Large intestine (tissue), 3 donors: ENCODE measurements at regions not wholly inside any gene's neighbourhood (a gene's known extent, or its start where the extent isn't known, plus 50 kb on each side); places are given as distances from the start of the nearest gene placed in this dataset.

Source experiments
- DNase-seq, 2 donors: peaks; one replicate each; pipeline versions ENCODE4 v3.0.0 to v3.0.0-alpha.2; 2013
- H3K27ac ChIP-seq: one replicate; pipeline ENCODE4 v1.5.1; 2013; ENCODE audit warnings: low read length
- H3K27me3 ChIP-seq: 2 replicates; pipeline ENCODE4 v1.6.1; 2013; ENCODE audit warnings: low read length; ENCODE audit not compliant: control insufficient read depth, insufficient read depth
- H3K36me3 ChIP-seq: 2 replicates; pipeline ENCODE4 v1.6.1; 2013; ENCODE audit warnings: low read length; ENCODE audit not compliant: control insufficient read depth, insufficient read depth
- H3K4me1 ChIP-seq: one replicate; pipeline ENCODE4 v1.6.1; 2013; ENCODE audit warnings: low read length; ENCODE audit not compliant: control insufficient read depth, insufficient read depth
- H3K4me3 ChIP-seq: one replicate; pipeline ENCODE4 v1.5.1; 2013; ENCODE audit warnings: low read length
- H3K9me3 ChIP-seq: one replicate; pipeline ENCODE4 v1.6.1; 2013; ENCODE audit warnings: mild to moderate bottlenecking, low read depth, low read length, moderate library complexity; ENCODE audit not compliant: control insufficient read depth
- WGBS: methylation state at CpG from one replicate; pipeline ENCODE4 v1.1.5; 2013; ENCODE audit warnings: low lambda C conversion rate; ENCODE audit not compliant: insufficient coverage; 5-methylcytosine and 5-hydroxymethylcytosine counted together

DNA sequence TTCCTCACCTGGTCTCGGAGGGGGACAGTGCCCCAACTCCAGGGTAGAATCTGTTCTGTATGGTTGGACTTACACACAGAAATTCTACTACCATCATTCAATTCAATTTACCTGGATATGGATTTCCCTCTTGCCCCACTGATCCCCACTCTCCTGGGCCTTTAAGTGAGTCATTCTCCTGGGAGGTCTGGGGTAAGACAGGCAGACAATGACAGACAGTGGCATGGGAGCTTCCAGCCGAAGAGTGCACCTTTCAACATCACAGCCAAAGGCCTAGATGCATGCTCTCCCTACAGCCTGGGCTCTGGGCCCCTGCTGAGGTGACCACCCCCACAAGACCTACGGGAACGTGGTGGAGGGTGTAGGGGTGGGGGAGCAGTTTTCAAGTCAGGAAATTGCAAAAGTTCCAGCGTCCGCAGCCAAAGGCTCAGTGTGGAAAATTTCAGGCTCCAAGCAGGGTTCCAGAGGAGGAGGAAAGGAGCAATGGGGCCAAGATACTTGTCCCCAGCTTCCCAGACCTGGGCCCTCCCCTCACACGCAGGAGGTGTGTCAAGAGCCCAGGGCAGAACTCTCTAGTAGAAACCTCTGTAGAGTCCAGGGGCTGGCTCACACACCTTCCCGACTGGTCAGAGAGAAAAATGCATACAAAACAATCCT, 296.4 kb downstream of the CYP26B1 start:
- WGBS = no CpG with 5 or more reads among the region's 8 CpGs
- H3K36me3 ChIP-seq = no peaks in the 10 kb centered on the region
- no peak overlapping the region for H3K27ac ChIP-seq
- no peak overlapping the region for H3K4me3 ChIP-seq
- H3K27me3 ChIP-seq = peaks cover 25% of the 10 kb centered on the region
- H3K4me1 ChIP-seq = no peaks in the 10 kb centered on the region
- no peaks in the 10 kb centered on the region for H3K9me3 ChIP-seq
- DNase-seq = no peak

DNA sequence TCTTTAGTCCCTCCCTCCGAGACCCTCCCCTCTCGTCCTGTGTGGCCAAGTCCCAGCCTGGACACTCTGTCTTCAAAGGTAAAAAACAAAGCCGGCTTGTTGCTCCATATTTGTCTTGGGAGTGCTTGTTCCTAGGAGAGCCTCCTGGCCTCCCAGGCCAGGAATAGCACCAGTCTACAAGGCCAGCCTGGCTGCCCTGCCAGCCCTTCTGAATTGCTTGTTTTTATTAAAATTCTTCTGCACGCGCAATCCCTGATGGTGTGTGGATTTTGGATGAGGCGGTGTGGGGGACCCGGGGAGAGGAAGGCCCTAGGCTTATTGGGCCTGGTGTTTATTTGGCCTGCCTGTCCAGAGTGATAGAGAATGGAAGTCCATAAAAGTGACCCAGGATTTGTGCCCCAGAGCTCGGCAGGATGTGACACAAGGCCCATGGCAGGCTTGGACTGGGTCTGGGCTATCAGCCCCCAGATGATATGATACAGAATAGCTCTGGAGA, 297.3 kb downstream of the CYP26B1 start:
- no CpG with 5 or more reads among the region's 8 CpGs for WGBS
- Histone ChIP-seq H3K4me1 (no peaks in the 10 kb centered on the region), H3K9me3 (no peaks in the 10 kb centered on the region), H3K27ac (no peak overlapping the region), H3K36me3 (no peaks in the 10 kb centered on the region), H3K27me3 (peaks cover 25% of the 10 kb centered on the region), H3K4me3 (no peak overlapping the region)
- no peak for DNase-seq

DNA sequence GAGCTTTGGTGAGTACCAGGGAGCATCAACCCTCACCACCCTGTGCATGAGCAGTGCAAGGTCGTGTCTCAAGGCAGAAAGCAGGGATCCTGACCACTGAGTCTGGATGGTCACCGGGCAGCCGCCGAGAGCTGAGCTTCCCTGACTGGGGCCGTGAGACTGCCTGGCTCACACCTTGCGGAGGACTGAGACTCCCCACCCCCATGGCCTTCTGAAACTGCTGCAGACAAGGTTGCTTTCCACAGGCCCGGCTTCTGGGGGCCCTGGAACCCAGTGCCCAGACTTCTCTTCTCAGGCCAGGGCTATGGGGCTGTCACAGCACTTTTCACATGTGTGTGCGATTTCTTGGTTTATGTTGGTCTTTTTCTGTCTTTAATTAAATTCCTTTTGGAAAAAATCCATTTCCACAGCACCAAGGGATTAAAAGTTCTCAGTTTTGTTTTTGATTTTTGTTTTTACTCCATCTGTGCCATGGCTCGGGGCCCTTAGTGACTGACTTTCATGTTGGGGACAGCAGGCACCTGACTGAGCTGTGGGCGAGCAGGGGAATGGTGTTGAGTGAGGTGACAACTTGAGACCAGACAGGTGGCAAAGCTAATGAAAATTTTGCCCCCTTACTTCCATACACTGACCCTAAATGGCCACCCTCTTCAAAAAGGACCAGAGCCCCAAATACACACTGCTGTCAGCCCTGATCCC, 297.9 kb downstream of the CYP26B1 start:
- H3K36me3 ChIP-seq = no peaks in the 10 kb centered on the region
- H3K9me3 ChIP-seq = no peaks in the 10 kb centered on the region
- no peak overlapping the region for H3K27ac ChIP-seq
- no peaks in the 10 kb centered on the region for H3K4me1 ChIP-seq
- DNase-seq = no peak
- peaks cover 25% of the 10 kb centered on the region for H3K27me3 ChIP-seq
- WGBS = 100% methylated on average over 1 of the region's 10 CpGs
- H3K4me3 ChIP-seq = no peak overlapping the region

DNA sequence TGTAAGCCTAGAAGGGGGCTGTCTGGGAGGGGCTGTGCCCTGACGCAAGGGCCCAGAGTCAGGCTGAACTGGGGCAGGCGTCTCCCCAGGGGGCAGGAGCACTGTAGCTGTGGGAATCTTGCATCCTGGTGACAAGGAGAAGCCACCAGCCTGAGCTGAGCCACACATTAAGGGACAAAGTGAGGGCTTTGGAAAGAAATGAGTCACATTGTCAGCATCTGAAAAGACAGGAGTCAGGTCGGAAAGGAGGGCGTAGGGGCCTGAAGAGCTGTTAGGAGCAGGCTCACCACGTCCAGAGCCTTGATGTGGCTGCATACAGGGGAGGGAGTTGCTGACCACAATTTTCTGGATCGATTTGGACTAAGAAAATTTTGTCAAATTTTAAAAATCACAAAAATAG, 298.6 kb downstream of the CYP26B1 start:
- WGBS = no CpG with 5 or more reads among the region's 6 CpGs
- H3K4me1 ChIP-seq = no peaks in the 10 kb centered on the region
- no peaks in the 10 kb centered on the region for H3K9me3 ChIP-seq
- H3K27me3 ChIP-seq = peaks cover 20% of the 10 kb centered on the region
- no peak for DNase-seq
- H3K4me3 ChIP-seq = no peak overlapping the region
- H3K27ac ChIP-seq = no peak overlapping the region
- no peaks in the 10 kb centered on the region for H3K36me3 ChIP-seq

DNA sequence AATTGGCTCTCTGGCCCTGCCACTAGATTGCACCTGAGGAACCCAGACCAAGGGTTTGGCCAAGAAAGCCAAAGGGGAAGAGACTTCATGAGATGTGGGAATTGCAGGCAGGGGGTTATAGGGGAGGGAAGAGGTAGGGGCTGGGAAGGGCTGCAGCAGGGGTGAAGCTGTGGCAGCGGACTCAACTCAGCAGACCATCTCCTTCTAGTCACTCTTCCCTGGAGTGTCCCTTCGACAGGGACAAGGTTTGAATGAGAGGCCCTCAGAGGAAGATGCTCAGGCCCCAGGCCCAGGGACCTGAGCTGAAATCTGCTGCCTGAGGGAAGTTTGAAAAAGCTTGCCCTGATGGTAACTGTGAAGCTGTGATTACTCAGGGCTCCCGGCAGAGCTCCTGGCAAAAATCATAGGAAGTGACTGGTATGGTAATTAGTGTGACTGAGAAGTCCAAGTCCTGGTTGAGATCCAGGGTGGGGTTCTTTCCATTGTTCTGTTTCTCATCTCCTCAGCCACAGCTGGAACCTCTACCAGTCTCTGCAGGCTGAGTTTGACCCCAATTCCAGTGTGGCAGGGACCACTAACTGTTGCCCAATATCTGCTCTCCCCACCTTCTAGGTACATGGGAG, 300.9 kb downstream of the CYP26B1 start:
- no peak for DNase-seq
- H3K27ac ChIP-seq = no peak overlapping the region
- no peak overlapping the region for H3K4me3 ChIP-seq
- H3K9me3 ChIP-seq = no peaks in the 10 kb centered on the region
- peaks cover 4% of the 10 kb centered on the region for H3K27me3 ChIP-seq
- no peaks in the 10 kb centered on the region for H3K36me3 ChIP-seq
- whole genome bisulfite sequencing = no CpG with 5 or more reads among the region's 3 CpGs
- H3K4me1 ChIP-seq = no peaks in the 10 kb centered on the region

DNA sequence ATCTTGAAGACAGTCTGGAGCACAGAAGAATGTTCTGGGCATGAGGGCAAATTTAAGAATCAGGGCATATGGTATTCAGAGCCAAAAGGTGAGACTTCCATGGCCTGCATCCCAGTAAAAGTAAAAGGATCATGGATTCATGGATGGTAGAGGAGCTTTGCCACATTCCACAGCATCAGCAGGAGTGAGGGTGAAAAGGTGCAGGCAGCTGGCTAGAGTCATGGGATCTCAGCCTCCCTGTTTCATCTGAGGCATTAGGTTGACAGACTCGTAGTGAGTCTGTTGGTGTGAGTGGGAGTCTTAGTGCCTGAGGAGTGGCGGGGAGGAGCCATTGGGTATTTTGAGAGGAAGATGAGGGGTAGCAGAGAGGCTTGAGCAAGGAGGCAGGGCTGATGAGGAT, 301.6 kb downstream of the CYP26B1 start:
- no peak for DNase-seq
- no CpG with 5 or more reads among the region's 2 CpGs for WGBS
- no peak overlapping the region for H3K27ac ChIP-seq
- H3K9me3 ChIP-seq = no peaks in the 10 kb centered on the region
- H3K4me1 ChIP-seq = no peaks in the 10 kb centered on the region
- H3K36me3 ChIP-seq = no peaks in the 10 kb centered on the region
- no peaks in the 10 kb centered on the region for H3K27me3 ChIP-seq
- no peak overlapping the region for H3K4me3 ChIP-seq

DNA sequence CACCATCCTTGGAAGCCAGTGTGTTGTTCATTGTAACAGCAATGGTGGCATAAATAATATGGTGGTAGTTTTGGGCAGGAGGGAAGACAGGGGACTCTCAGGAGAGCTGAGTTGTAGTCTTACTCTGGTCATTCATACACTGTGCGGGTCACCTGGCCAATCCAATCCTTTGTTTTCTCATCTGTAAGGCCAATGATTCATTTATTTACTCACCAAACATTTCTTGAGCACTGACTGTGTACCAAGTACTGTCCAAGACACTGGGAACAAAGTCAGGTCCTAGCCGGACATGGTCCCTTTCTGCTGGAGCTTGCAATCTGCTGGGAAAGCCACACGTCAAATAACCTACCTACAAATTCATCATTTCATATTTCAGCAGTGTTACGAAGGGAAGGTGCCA, 302.7 kb downstream of the CYP26B1 start:
- no peak for DNase-seq
- Histone ChIP-seq H3K27ac (no peak overlapping the region), H3K36me3 (no peaks in the 10 kb centered on the region), H3K9me3 (no peaks in the 10 kb centered on the region), H3K4me3 (no peak overlapping the region), H3K27me3 (no peaks in the 10 kb centered on the region), H3K4me1 (no peaks in the 10 kb centered on the region)
- no CpG with 5 or more reads among the region's 4 CpGs for WGBS

DNA sequence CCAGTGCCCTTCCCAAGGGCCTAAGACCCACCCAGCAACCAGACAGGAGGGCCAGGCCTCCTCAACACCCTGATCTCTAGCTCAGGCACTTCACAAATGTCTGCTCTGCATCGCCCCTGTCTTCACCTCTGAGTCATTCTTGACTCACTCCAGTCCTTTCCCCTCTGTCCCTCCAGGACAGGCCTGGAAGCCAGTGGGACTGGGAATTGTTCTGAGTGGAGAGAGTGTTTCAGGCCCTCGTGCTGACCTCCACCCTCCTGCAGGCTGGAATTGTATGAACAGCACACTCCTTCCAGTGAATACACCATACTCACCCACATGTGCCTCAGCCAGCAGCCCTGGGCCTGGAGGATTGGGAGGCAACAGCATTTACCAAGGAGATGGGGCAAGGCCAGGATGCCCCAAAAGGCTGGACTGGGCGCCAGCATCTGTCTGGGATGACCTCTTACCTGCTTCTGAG, 304.2 kb downstream of the CYP26B1 start:
- no peak for DNase-seq
- no peaks in the 10 kb centered on the region for H3K9me3 ChIP-seq
- H3K27me3 ChIP-seq = no peaks in the 10 kb centered on the region
- H3K4me1 ChIP-seq = no peaks in the 10 kb centered on the region
- no peak overlapping the region for H3K4me3 ChIP-seq
- no peaks in the 10 kb centered on the region for H3K36me3 ChIP-seq
- no CpG with 5 or more reads among the region's 3 CpGs for WGBS
- no peak overlapping the region for H3K27ac ChIP-seq

DNA sequence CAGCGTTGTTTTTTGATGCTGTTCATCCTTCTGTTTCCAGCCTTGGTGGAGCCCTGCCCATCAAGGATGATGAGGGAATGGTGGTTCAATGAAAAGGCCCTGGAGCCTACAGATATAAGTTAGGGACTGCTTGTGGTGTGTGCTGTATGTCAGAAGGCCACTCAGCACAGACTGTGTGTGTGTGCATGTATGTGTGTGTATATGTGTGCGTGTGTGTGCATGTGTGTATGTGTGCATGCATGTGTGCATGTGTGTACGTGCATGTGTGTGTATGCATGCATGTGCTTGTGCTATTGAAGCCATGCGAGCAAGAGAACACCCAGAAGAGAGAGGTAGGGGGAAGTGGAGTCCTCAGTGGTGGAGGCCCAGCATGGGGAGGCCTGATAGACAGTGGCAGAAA, 304.9 kb downstream of the CYP26B1 start:
- Histone ChIP-seq H3K27ac (no peak overlapping the region), H3K36me3 (no peaks in the 10 kb centered on the region), H3K9me3 (no peaks in the 10 kb centered on the region), H3K4me3 (no peak overlapping the region), H3K27me3 (no peaks in the 10 kb centered on the region), H3K4me1 (no peaks in the 10 kb centered on the region)
- DNase-seq = no peak
- WGBS = no CpG with 5 or more reads among the region's 4 CpGs

DNA sequence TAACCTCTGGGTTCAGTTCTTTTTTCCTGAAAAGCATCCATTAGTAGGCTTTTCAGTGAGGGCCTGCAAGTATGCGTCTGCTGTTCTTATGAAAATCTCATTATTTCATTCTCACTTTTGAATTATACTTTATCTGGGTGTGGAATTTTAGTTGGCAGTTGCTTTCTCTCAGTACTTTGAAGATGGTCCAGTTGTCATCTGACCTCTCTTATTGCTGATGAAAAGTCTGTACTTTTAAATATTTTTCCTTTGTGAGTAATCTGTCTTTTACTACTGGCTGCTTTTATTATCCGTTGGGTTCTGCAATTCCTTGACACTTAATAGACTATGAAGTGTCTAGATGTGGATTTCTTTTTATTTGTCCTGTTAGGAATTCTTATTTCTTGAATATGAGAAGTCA, 307.8 kb downstream of the CYP26B1 start:
- H3K27ac ChIP-seq = no peak overlapping the region
- 86% methylated on average over 2 of the region's 2 CpGs for WGBS

More for the DNA sequence above, 307.8 kb downstream of the CYP26B1 start:
- H3K27me3 ChIP-seq = no peaks in the 10 kb centered on the region
- no peaks in the 10 kb centered on the region for H3K4me1 ChIP-seq
- no peaks in the 10 kb centered on the region for H3K9me3 ChIP-seq
- DNase-seq = no peak
- H3K36me3 ChIP-seq = no peaks in the 10 kb centered on the region
- H3K4me3 ChIP-seq = no peak overlapping the region
